HG03139 (cell line): ENCODE measurements at regions not wholly inside any gene's neighbourhood (a gene's known extent, or its start where the extent isn't known, plus 50 kb on each side); places are given as distances from the start of the nearest gene placed in this dataset.

ENCODE experiments used
- ATAC-seq: cut with Tn5 transposase; IDR thresholded peaks from one replicate; pipeline ENCODE4 v1.9.1; 2021; ENCODE audit not compliant: unreplicated experiment

- no peak for ATAC-seq
Measured at GRCh38 chr6:164337925-164338397, 923.4 kb downstream of the QKI start.

- no peak for ATAC-seq
Measured at GRCh38 chr6:164337024-164337924, 922.8 kb downstream of the QKI start.

- no peak for ATAC-seq
Measured at GRCh38 chr6:164336455-164336854, 921.9 kb downstream of the QKI start.

GRCh38 chr6:164331026-164331425 lies 916.5 kb downstream of the QKI start:
- no peak for ATAC-seq

- no peak for ATAC-seq
Measured at GRCh38 chr6:164325168-164325567, 910.6 kb downstream of the QKI start.

GRCh38 chr6:164322533-164322932 lies 908.0 kb downstream of the QKI start:
- no peak for ATAC-seq

- no peak for ATAC-seq
Measured at GRCh38 chr6:164321297-164321696, 906.8 kb downstream of the QKI start.

GRCh38 chr6:164315376-164315775 lies 900.9 kb downstream of the QKI start:
- no peak for ATAC-seq

- ATAC-seq = no peak
Measured at GRCh38 chr6:164308339-164308738, 893.8 kb downstream of the QKI start.

GRCh38 chr6:164303102-164303964 lies 888.8 kb downstream of the QKI start:
- no peak for ATAC-seq

GRCh38 chr6:164296411-164296810 lies 881.9 kb downstream of the QKI start:
- no peak for ATAC-seq

GRCh38 chr6:164294047-164294784 lies 879.7 kb downstream of the QKI start:
- no peak for ATAC-seq

GRCh38 chr6:164291224-164291623 lies 876.7 kb downstream of the QKI start:
- no peak for ATAC-seq

GRCh38 chr6:164290101-164290500 lies 875.6 kb downstream of the QKI start:
- ATAC-seq = no peak

GRCh38 chr6:164286011-164286410 lies 871.5 kb downstream of the QKI start:
- ATAC-seq = no peak

- ATAC-seq = no peak
Measured at GRCh38 chr6:164283574-164283973, 869.1 kb downstream of the QKI start.

- no peak for ATAC-seq
Measured at GRCh38 chr6:164276211-164276610, 861.7 kb downstream of the QKI start.

GRCh38 chr6:164275773-164276172 lies 861.3 kb downstream of the QKI start:
- ATAC-seq = no peak

- no peak for ATAC-seq
Measured at GRCh38 chr6:164274493-164274892, 860.0 kb downstream of the QKI start.

- ATAC-seq = no peak
Measured at GRCh38 chr6:164273491-164273890, 859.0 kb downstream of the QKI start.

GRCh38 chr6:164266851-164267250 lies 852.3 kb downstream of the QKI start:
- no peak for ATAC-seq
